G401.6 (cell line): ENCODE measurements at regions not wholly inside any gene's neighbourhood (a gene's known extent, or its start where the extent isn't known, plus 50 kb on each side); places are given as distances from the start of the nearest gene placed in this dataset.
"Not testable (repeated sequence)": the region's sequence is repeated elsewhere in the genome, so short reads cannot be mapped to it uniquely, and the experiment has no call there.

Experiments
- FAIRE-seq: peaks from 2 replicates; lab custom pipeline; 2012; peaks lifted over from hg19 to GRCh38; lab: Jason Lieb, UNC

- FAIRE-seq, result peak; percentile 77
Observed at GRCh38 chr2:219836647-219837177, 209.3 kb downstream of the SLC4A3 start.

GRCh38 chr2:219844401-219845091 is 217.1 kb downstream of the SLC4A3 start:
- FAIRE-seq, result no peak

GRCh38 chr2:219848882-219849281 is 221.5 kb downstream of the SLC4A3 start:
- no peak for FAIRE-seq

- no peak for FAIRE-seq
Observed at GRCh38 chr2:219851169-219851568, 223.7 kb downstream of the SLC4A3 start.

GRCh38 chr2:219851801-219852481 is 224.5 kb downstream of the SLC4A3 start:
- FAIRE-seq, result no peak

- FAIRE-seq, result no peak
Observed at GRCh38 chr2:219852626-219853025, 225.2 kb downstream of the SLC4A3 start.

GRCh38 chr2:219856602-219857001 is 229.2 kb downstream of the SLC4A3 start:
- no peak for FAIRE-seq

GRCh38 chr2:219857751-219858150 is 230.3 kb downstream of the SLC4A3 start:
- no peak for FAIRE-seq

- no peak for FAIRE-seq
Observed at GRCh38 chr2:219861307-219861706, 233.9 kb downstream of the SLC4A3 start.

GRCh38 chr2:219864154-219864553 is 236.7 kb downstream of the SLC4A3 start:
- FAIRE-seq, result no peak

- FAIRE-seq, result no peak
Observed at GRCh38 chr2:219868635-219869034, 241.2 kb downstream of the SLC4A3 start.

GRCh38 chr2:219870041-219870440 is 242.6 kb downstream of the SLC4A3 start:
- no peak for FAIRE-seq

- FAIRE-seq, result no peak
Observed at GRCh38 chr2:219871351-219871750, 243.9 kb downstream of the SLC4A3 start.

GRCh38 chr2:219875036-219875435 is 247.6 kb downstream of the SLC4A3 start:
- no peak for FAIRE-seq

- not testable (repeated sequence) for FAIRE-seq
Observed at GRCh38 chr2:219875986-219876385, 248.6 kb downstream of the SLC4A3 start.

GRCh38 chr2:219876931-219877330 is 249.5 kb downstream of the SLC4A3 start:
- FAIRE-seq, result no peak

- FAIRE-seq, result no peak
Observed at GRCh38 chr2:219877728-219878127, 250.3 kb downstream of the SLC4A3 start.

GRCh38 chr2:219878516-219878915 is 251.1 kb downstream of the SLC4A3 start:
- no peak for FAIRE-seq

GRCh38 chr2:219881851-219882250 is 254.4 kb downstream of the SLC4A3 start:
- no peak for FAIRE-seq

- no peak for FAIRE-seq
Observed at GRCh38 chr2:219886615-219887014, 259.2 kb downstream of the SLC4A3 start.

- FAIRE-seq, result no peak
Observed at GRCh38 chr2:219887870-219888269, 260.4 kb downstream of the SLC4A3 start.

GRCh38 chr2:219893541-219893940 is 266.1 kb downstream of the SLC4A3 start:
- FAIRE-seq, result no peak

GRCh38 chr2:219897456-219897855 is 270.0 kb downstream of the SLC4A3 start:
- FAIRE-seq, result no peak

- no peak for FAIRE-seq
Observed at GRCh38 chr2:219901155-219901554, 273.7 kb downstream of the SLC4A3 start.
